ENCODE measurements at regions not wholly inside any gene's neighbourhood (a gene's known extent, or its start where the extent isn't known, plus 50 kb on each side); places are given as distances from the start of the nearest gene placed in this dataset.
"Not testable (repeated sequence)": the region's sequence is repeated elsewhere in the genome, so short reads cannot be mapped to it uniquely, and the experiment has no call there.

GRCh38 chr1:72397786-72398185 lies 115.4 kb upstream of the NEGR1 start:
- POLR2A ChIA-PET (ENCODE audit: partially characterized antibody), result no interaction called here
- H3K9me3 Mint-ChIP-seq, result peaks cover 0 to 9% (median 3%) of the 10 kb centered on the region in 8 donors
- Histone ChIP-seq H3K27me3 (ENCODE audit: insufficient read depth, low read length) (no peaks in the 10 kb centered on the region), H3K4me3 (ENCODE audit: low read length in 2 of 2) (no peak overlapping the region), H3K4me1 (ENCODE audit: insufficient read depth, low read length) (no peaks in the 10 kb centered on the region), H3K27ac (ENCODE audit: low read depth, low read length) (no peak overlapping the region), H3K9me3 (ENCODE audit: control insufficient read depth in 1 of 2, low read length in 2 of 2) (no peaks in the 10 kb centered on the region), H3K36me3 (ENCODE audit: insufficient read depth, low read length) (no peaks in the 10 kb centered on the region)
- CTCF ChIA-PET (ENCODE audit: partially characterized antibody), result no interaction called here
- no peak for DNase-seq
- no peaks in the 10 kb centered on the region for H3K36me3 Mint-ChIP-seq
- no peaks in the 10 kb centered on the region for H3K27me3 Mint-ChIP-seq
- intact Hi-C loops (cut with micrococcal nuclease), result no loop called here
- H3K4me3 Mint-ChIP-seq, result no peak overlapping the region
- H3K4me1 Mint-ChIP-seq, result no peaks in the 10 kb centered on the region
- H3K27ac Mint-ChIP-seq, result no peak overlapping the region

GRCh38 chr1:72394457-72394856 lies 112.1 kb upstream of the NEGR1 start:
- H3K27ac Mint-ChIP-seq, result no peak overlapping the region
- POLR2A ChIA-PET (ENCODE audit: partially characterized antibody), result no interaction called here

GRCh38 chr1:72379072-72379471 lies 96.7 kb upstream of the NEGR1 start:
- no peaks in the 10 kb centered on the region for H3K9me3 ChIP-seq (ENCODE audit: control insufficient read depth in 1 of 2, low read length in 2 of 2)
- no peak overlapping the region for H3K27ac Mint-ChIP-seq
- CTCF ChIA-PET (ENCODE audit: partially characterized antibody), result no interaction called here
- POLR2A ChIA-PET (ENCODE audit: partially characterized antibody), result no interaction called here
- peaks cover 0 to 15% (median 7%) of the 10 kb centered on the region in 8 donors for H3K9me3 Mint-ChIP-seq
- H3K27ac ChIP-seq (ENCODE audit: low read depth, low read length), result no peak overlapping the region
- no peak for DNase-seq
- no peaks in the 10 kb centered on the region for H3K4me1 Mint-ChIP-seq
- H3K36me3 ChIP-seq (ENCODE audit: insufficient read depth, low read length), result no peaks in the 10 kb centered on the region
- H3K27me3 ChIP-seq (ENCODE audit: insufficient read depth, low read length), result no peaks in the 10 kb centered on the region
- intact Hi-C loops (cut with micrococcal nuclease), result no loop called here
- H3K4me3 ChIP-seq (ENCODE audit: low read length in 2 of 2), result no peak overlapping the region
- H3K4me1 ChIP-seq (ENCODE audit: insufficient read depth, low read length), result no peaks in the 10 kb centered on the region
- no peaks in the 10 kb centered on the region for H3K27me3 Mint-ChIP-seq
- no peak overlapping the region for H3K4me3 Mint-ChIP-seq
- H3K36me3 Mint-ChIP-seq, result no peaks in the 10 kb centered on the region

More at GRCh38 chr1:72394457-72394856, 112.1 kb upstream of the NEGR1 start:
- Mint-ChIP-seq H3K9me3 (peaks cover 0 to 15% (median 6%) of the 10 kb centered on the region in 8 donors), H3K4me1 (no peaks in the 10 kb centered on the region), H3K27me3 (no peaks in the 10 kb centered on the region), H3K36me3 (no peaks in the 10 kb centered on the region), H3K4me3 (no peak overlapping the region)
- no peak overlapping the region for H3K27ac ChIP-seq (ENCODE audit: low read depth, low read length)
- no peak for DNase-seq
- H3K4me1 ChIP-seq (ENCODE audit: insufficient read depth, low read length), result no peaks in the 10 kb centered on the region
- H3K36me3 ChIP-seq (ENCODE audit: insufficient read depth, low read length), result no peaks in the 10 kb centered on the region
- no peaks in the 10 kb centered on the region for H3K27me3 ChIP-seq (ENCODE audit: insufficient read depth, low read length)
- H3K4me3 ChIP-seq (ENCODE audit: low read length in 2 of 2), result no peak overlapping the region
- CTCF ChIA-PET (ENCODE audit: partially characterized antibody), result no interaction called here
- intact Hi-C loops (cut with micrococcal nuclease), result no loop called here
- H3K9me3 ChIP-seq (ENCODE audit: control insufficient read depth in 1 of 2, low read length in 2 of 2), result no peaks in the 10 kb centered on the region

GRCh38 chr1:72375226-72375625 lies 92.9 kb upstream of the NEGR1 start:
- H3K27ac Mint-ChIP-seq, result no peak overlapping the region
- no peaks in the 10 kb centered on the region for H3K4me1 Mint-ChIP-seq
- no peaks in the 10 kb centered on the region for H3K4me1 ChIP-seq (ENCODE audit: insufficient read depth, low read length)
- H3K27me3 Mint-ChIP-seq, result no peaks in the 10 kb centered on the region
- no peak overlapping the region for H3K4me3 Mint-ChIP-seq
- no peak overlapping the region for H3K27ac ChIP-seq (ENCODE audit: low read depth, low read length)
- no peaks in the 10 kb centered on the region for H3K27me3 ChIP-seq (ENCODE audit: insufficient read depth, low read length)
- H3K9me3 Mint-ChIP-seq, result peaks cover 0 to 14% (median 6%) of the 10 kb centered on the region in 8 donors
- intact Hi-C loops (cut with micrococcal nuclease), result no loop called here
- DNase-seq, result no peak
- no peaks in the 10 kb centered on the region for H3K36me3 Mint-ChIP-seq
- ChIA-PET CTCF (ENCODE audit: partially characterized antibody) (no interaction called here), POLR2A (ENCODE audit: partially characterized antibody) (no interaction called here)
- no peaks in the 10 kb centered on the region for H3K9me3 ChIP-seq (ENCODE audit: control insufficient read depth in 1 of 2, low read length in 2 of 2)
- no peak overlapping the region for H3K4me3 ChIP-seq (ENCODE audit: low read length in 2 of 2)
- no peaks in the 10 kb centered on the region for H3K36me3 ChIP-seq (ENCODE audit: insufficient read depth, low read length)

- DNase-seq, result no peak
- H3K36me3 ChIP-seq (ENCODE audit: insufficient read depth, low read length), result no peaks in the 10 kb centered on the region
- no peaks in the 10 kb centered on the region for H3K4me1 Mint-ChIP-seq
- CTCF ChIA-PET (ENCODE audit: partially characterized antibody), result no interaction called here
- H3K4me3 ChIP-seq (ENCODE audit: low read length in 2 of 2), result no peak overlapping the region
- H3K27me3 ChIP-seq (ENCODE audit: insufficient read depth, low read length), result no peaks in the 10 kb centered on the region
- POLR2A ChIA-PET (ENCODE audit: partially characterized antibody), result no interaction called here
- H3K9me3 Mint-ChIP-seq, result peaks cover 0 to 16% (median 4%) of the 10 kb centered on the region in 8 donors
- no peaks in the 10 kb centered on the region for H3K9me3 ChIP-seq (ENCODE audit: control insufficient read depth in 1 of 2, low read length in 2 of 2)
- no peaks in the 10 kb centered on the region for H3K4me1 ChIP-seq (ENCODE audit: insufficient read depth, low read length)
- H3K27me3 Mint-ChIP-seq, result no peaks in the 10 kb centered on the region
- no peaks in the 10 kb centered on the region for H3K36me3 Mint-ChIP-seq
- no peak overlapping the region for H3K27ac Mint-ChIP-seq
- intact Hi-C loops (cut with micrococcal nuclease), result no loop called here
- H3K4me3 Mint-ChIP-seq, result no peak overlapping the region
- no peak overlapping the region for H3K27ac ChIP-seq (ENCODE audit: low read depth, low read length)
Observed at GRCh38 chr1:72371259-72372035, 89.1 kb upstream of the NEGR1 start.

GRCh38 chr1:72370836-72371235 lies 88.5 kb upstream of the NEGR1 start:
- H3K27me3 ChIP-seq (ENCODE audit: insufficient read depth, low read length); intact Hi-C loops (cut with micrococcal nuclease); H3K9me3 ChIP-seq (ENCODE audit: control insufficient read depth in 1 of 2, low read length in 2 of 2); H3K4me3 ChIP-seq (ENCODE audit: low read length in 2 of 2); H3K27ac ChIP-seq (ENCODE audit: low read depth, low read length); H3K27me3 Mint-ChIP-seq; DNase-seq; H3K36me3 ChIP-seq (ENCODE audit: insufficient read depth, low read length); H3K36me3 Mint-ChIP-seq; H3K27ac Mint-ChIP-seq; POLR2A ChIA-PET (ENCODE audit: partially characterized antibody); H3K4me1 ChIP-seq (ENCODE audit: insufficient read depth, low read length); H3K4me1 Mint-ChIP-seq; H3K4me3 Mint-ChIP-seq; CTCF ChIA-PET (ENCODE audit: partially characterized antibody): not testable (repeated sequence)
- H3K9me3 Mint-ChIP-seq, result peaks cover 0 to 16% (median 4%) of the 10 kb centered on the region in 8 donors

GRCh38 chr1:72369069-72369757 lies 86.9 kb upstream of the NEGR1 start:
- Mint-ChIP-seq H3K27me3 (no peaks in the 10 kb centered on the region), H3K4me1 (no peaks in the 10 kb centered on the region), H3K27ac (no peak overlapping the region), H3K36me3 (no peaks in the 10 kb centered on the region), H3K9me3 (peaks cover 0 to 16% (median 4%) of the 10 kb centered on the region in 8 donors), H3K4me3 (no peak overlapping the region)
- CTCF ChIA-PET (ENCODE audit: partially characterized antibody), result no interaction called here
- no peaks in the 10 kb centered on the region for H3K27me3 ChIP-seq (ENCODE audit: insufficient read depth, low read length)
- H3K36me3 ChIP-seq (ENCODE audit: insufficient read depth, low read length), result no peaks in the 10 kb centered on the region
- no peaks in the 10 kb centered on the region for H3K9me3 ChIP-seq (ENCODE audit: control insufficient read depth in 1 of 2, low read length in 2 of 2)
- no peaks in the 10 kb centered on the region for H3K4me1 ChIP-seq (ENCODE audit: insufficient read depth, low read length)
- intact Hi-C loops (cut with micrococcal nuclease), result no loop called here
- H3K27ac ChIP-seq (ENCODE audit: low read depth, low read length), result no peak overlapping the region
- H3K4me3 ChIP-seq (ENCODE audit: low read length in 2 of 2), result no peak overlapping the region
- no peak for DNase-seq
- POLR2A ChIA-PET (ENCODE audit: partially characterized antibody), result no interaction called here
